ENCODE measurements at regions not wholly inside any gene's neighbourhood (a gene's known extent, or its start where the extent isn't known, plus 50 kb on each side); places are given as distances from the start of the nearest gene placed in this dataset.

- H3K27me3 ChIP-seq = peaks cover 6% of the 10 kb centered on the region
- H3K4me1 ChIP-seq (replicated peaks in 1 of 2) = no peaks in the 10 kb centered on the region
- TF ChIP-seq CTCF (IDR thresholded peaks at IDR 0.05) = no peak
- TF ChIP-seq POLR2A (IDR thresholded peaks at IDR 0.05) = no peak
- no peak for DNase-seq
- H3K27ac ChIP-seq = no peak overlapping the region
- no peaks in the 10 kb centered on the region for H3K36me3 ChIP-seq (replicated peaks in 1 of 2)
- intact Hi-C loops (cut with DNase I) = no loop called here
- no peak overlapping the region for H3K4me3 ChIP-seq
- 16 to 24% (median 22%) methylated on average over 8 of the region's 8 CpGs for WGBS, 4 donors
- no peaks in the 10 kb centered on the region for H3K9me3 ChIP-seq (replicated peaks in 1 of 3)
These were observed 52.4 kb upstream of the FAM204A start for GRCh38 chr10:118394301-118395200.

GRCh38 chr10:118392761-118393160 lies 50.6 kb upstream of the FAM204A start:
- intact Hi-C loops (cut with DNase I) = no loop called here
- no peak for DNase-seq
- Histone ChIP-seq H3K27me3 (peaks cover 6% of the 10 kb centered on the region), H3K27ac (no peak overlapping the region), H3K36me3 (replicated peaks in 1 of 2) (no peaks in the 10 kb centered on the region), H3K9me3 (replicated peaks in 1 of 3) (no peaks in the 10 kb centered on the region), H3K4me1 (replicated peaks in 1 of 2) (no peaks in the 10 kb centered on the region), H3K4me3 (no peak overlapping the region)
- 54 to 61% (median 60%) methylated on average over 5 of the region's 5 CpGs for WGBS, 4 donors
- TF ChIP-seq CTCF (IDR thresholded peaks at IDR 0.05) = no peak
- TF ChIP-seq POLR2A (IDR thresholded peaks at IDR 0.05) = no peak

Measured in adrenal gland (tissue), 9 donors.